Ammon's horn (tissue), 1 donor: ENCODE measurements at regions not wholly inside any gene's neighbourhood (a gene's known extent, or its start where the extent isn't known, plus 50 kb on each side); places are given as distances from the start of the nearest gene placed in this dataset.
A peak's percentile ranks its signal among the peaks of the same experiment; 100 is the strongest.
"Not testable (repeated sequence)": the region's sequence is repeated elsewhere in the genome, so short reads cannot be mapped to it uniquely, and the experiment has no call there.

Experiments used
- DNase-seq: peaks from one replicate; pipeline ENCODE4 v3.0.0-alpha.2; 2016; ENCODE audit warnings: low spot score

GRCh38 chr14:30266290-30266689 lies 292.7 kb upstream of the G2E3 start:
- no peak for DNase-seq

GRCh38 chr14:30267141-30267540 lies 291.8 kb upstream of the G2E3 start:
- no peak for DNase-seq

- peak; percentile 92 for DNase-seq
Measured at GRCh38 chr14:30270200-30271161, 288.5 kb upstream of the G2E3 start.

- peak; percentile 19 for DNase-seq
Measured at GRCh38 chr14:30271811-30272323, 287.1 kb upstream of the G2E3 start.

GRCh38 chr14:30272848-30273832 lies 285.8 kb upstream of the G2E3 start:
- DNase-seq: peak; percentile 40

GRCh38 chr14:30275604-30276003 lies 283.4 kb upstream of the G2E3 start:
- DNase-seq: no peak

GRCh38 chr14:30277268-30277667 lies 281.7 kb upstream of the G2E3 start:
- DNase-seq: no peak

- DNase-seq: not testable (repeated sequence)
Measured at GRCh38 chr14:30278856-30279255, 280.1 kb upstream of the G2E3 start.

- peak; percentile 17 for DNase-seq
Measured at GRCh38 chr14:30283822-30284446, 275.0 kb upstream of the G2E3 start.

GRCh38 chr14:30284808-30285207 lies 274.1 kb upstream of the G2E3 start:
- no peak for DNase-seq

GRCh38 chr14:30287579-30288445 lies 271.1 kb upstream of the G2E3 start:
- DNase-seq: no peak

GRCh38 chr14:30290001-30290400 lies 269.0 kb upstream of the G2E3 start:
- no peak for DNase-seq

- DNase-seq: no peak
Measured at GRCh38 chr14:30291216-30291615, 267.7 kb upstream of the G2E3 start.

- no peak for DNase-seq
Measured at GRCh38 chr14:30292541-30292940, 266.4 kb upstream of the G2E3 start.

GRCh38 chr14:30295980-30296379 lies 263.0 kb upstream of the G2E3 start:
- no peak for DNase-seq

- DNase-seq: no peak
Measured at GRCh38 chr14:30296931-30297405, 262.0 kb upstream of the G2E3 start.

GRCh38 chr14:30297876-30298795 lies 260.8 kb upstream of the G2E3 start:
- DNase-seq: no peak

GRCh38 chr14:30299915-30300314 lies 259.0 kb upstream of the G2E3 start:
- DNase-seq: no peak

GRCh38 chr14:30303350-30303749 lies 255.6 kb upstream of the G2E3 start:
- DNase-seq: no peak

GRCh38 chr14:30305346-30305745 lies 253.6 kb upstream of the G2E3 start:
- DNase-seq: no peak
